ENCODE measurements at regions not wholly inside any gene's neighbourhood (a gene's known extent, or its start where the extent isn't known, plus 50 kb on each side); places are given as distances from the start of the nearest gene placed in this dataset.

DNA sequence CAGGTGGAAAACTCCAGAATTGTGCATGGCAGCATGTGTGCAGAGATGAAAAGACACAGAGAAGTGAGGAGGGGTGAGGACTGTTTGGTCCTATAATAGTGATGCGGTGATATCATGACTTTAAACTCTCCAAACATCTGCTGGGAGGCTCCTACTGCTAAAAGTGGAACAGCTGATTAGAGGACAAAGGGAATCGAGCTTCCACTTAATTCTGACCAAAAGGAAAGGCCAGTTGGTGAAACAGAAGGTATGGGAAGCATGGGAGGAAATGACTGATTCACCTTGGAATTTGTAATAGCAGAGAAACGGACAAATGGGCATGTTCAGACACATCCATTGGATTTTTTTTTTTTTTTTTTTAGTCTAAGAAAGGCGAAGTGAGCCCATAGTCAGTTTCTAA lies 67.5 kb upstream of the MAMDC2 start:
- TF ChIP-seq, protein P1, sequence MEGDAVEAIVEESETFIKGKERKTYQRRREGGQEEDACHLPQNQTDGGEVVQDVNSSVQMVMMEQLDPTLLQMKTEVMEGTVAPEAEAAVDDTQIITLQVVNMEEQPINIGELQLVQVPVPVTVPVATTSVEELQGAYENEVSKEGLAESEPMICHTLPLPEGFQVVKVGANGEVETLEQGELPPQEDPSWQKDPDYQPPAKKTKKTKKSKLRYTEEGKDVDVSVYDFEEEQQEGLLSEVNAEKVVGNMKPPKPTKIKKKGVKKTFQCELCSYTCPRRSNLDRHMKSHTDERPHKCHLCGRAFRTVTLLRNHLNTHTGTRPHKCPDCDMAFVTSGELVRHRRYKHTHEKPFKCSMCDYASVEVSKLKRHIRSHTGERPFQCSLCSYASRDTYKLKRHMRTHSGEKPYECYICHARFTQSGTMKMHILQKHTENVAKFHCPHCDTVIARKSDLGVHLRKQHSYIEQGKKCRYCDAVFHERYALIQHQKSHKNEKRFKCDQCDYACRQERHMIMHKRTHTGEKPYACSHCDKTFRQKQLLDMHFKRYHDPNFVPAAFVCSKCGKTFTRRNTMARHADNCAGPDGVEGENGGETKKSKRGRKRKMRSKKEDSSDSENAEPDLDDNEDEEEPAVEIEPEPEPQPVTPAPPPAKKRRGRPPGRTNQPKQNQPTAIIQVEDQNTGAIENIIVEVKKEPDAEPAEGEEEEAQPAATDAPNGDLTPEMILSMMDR (IDR thresholded peaks at IDR 0.05) = no peak
- TF ChIP-seq POLR2A (IDR thresholded peaks at IDR 0.05) = no peak
